OCI-LY7 (cell line): ENCODE measurements at regions not wholly inside any gene's neighbourhood (a gene's known extent, or its start where the extent isn't known, plus 50 kb on each side); places are given as distances from the start of the nearest gene placed in this dataset.

Experiments
- BruUV-seq: library from RNA; stranded (reverse); fragments of 400-500 nt; replicated peaks from 2 replicates; lab custom pipeline; 2021; lab: Mats Ljungman, UMichigan
- CTCF ChIA-PET: fragments of 300-600 bp; sonication (Branson Sonifier 250); formaldehyde crosslinking; loops from one replicate; lab custom pipeline; 2022; ENCODE audit warnings: antibody characterized with exemption; ENCODE audit not compliant: unreplicated experiment; lab: Charles Lee
- POLR2A ChIA-PET: fragments of 300-600 bp; sonication (Branson Sonifier 250); formaldehyde crosslinking; loops from one replicate; lab custom pipeline; 2022; ENCODE audit warnings: antibody characterized with exemption; lab: Charles Lee
- DNase-seq: peaks from one replicate; pipeline ENCODE4 v3.0.0-alpha.2; 2015; ENCODE audit warnings: low spot score
- H2AFZ ChIP-seq: fragments of 200-600 bp; sonication (generic), shearing (Covaris generic); 2 replicates; pipeline ENCODE4 v1.6.1; 2014; ENCODE audit warnings: mild to moderate bottlenecking, antibody characterized with exemption, low read length, moderate library complexity
- H3K27ac ChIP-seq: fragments of 200-600 bp; sonication (generic); 2 replicates; pipeline ENCODE4 v1.5.1; 2014; ENCODE audit warnings: mixed run types, low read depth, mild to moderate bottlenecking, moderate library complexity, low read length, inconsistent platforms; ENCODE audit not compliant: poor library complexity, severe bottlenecking
- H3K36me3 ChIP-seq: fragments of 200-600 bp; sonication (generic); 2 replicates; pipeline ENCODE4 v1.6.1; 2014; ENCODE audit warnings: mild to moderate bottlenecking, antibody characterized with exemption, low read length, moderate library complexity, mixed read lengths; ENCODE audit not compliant: insufficient read depth
- H3K4me1 ChIP-seq: fragments of 200-600 bp; sonication (generic); 2 replicates; pipeline ENCODE4 v1.5.1; 2014; ENCODE audit warnings: mild to moderate bottlenecking, low read length; ENCODE audit not compliant: insufficient read depth, poor library complexity, severe bottlenecking
- H3K4me2 ChIP-seq: fragments of 200-600 bp; sonication (generic); 2 replicates; pipeline ENCODE4 v1.6.1; 2014; ENCODE audit warnings: mild to moderate bottlenecking, low read length
- H3K4me3 ChIP-seq: fragments of 200-600 bp; sonication (generic); 2 replicates; pipeline ENCODE4 v1.5.1; 2014; ENCODE audit warnings: mild to moderate bottlenecking, low read depth, low read length; ENCODE audit not compliant: poor library complexity, severe bottlenecking
- H3K79me2 ChIP-seq: fragments of 200-600 bp; sonication (generic); 2 replicates; pipeline ENCODE4 v1.6.1; 2016; ENCODE audit warnings: low read depth, mild to moderate bottlenecking, low read length, moderate library complexity, mixed read lengths; ENCODE audit not compliant: insufficient read depth
- H3K9me2 ChIP-seq: fragments of 200-600 bp; sonication (generic); 2 replicates; pipeline ENCODE4 v1.6.1; 2016; ENCODE audit warnings: mild to moderate bottlenecking, low read length, mixed read lengths; ENCODE audit not compliant: insufficient read depth
- H3K9me3 ChIP-seq: fragments of 200-600 bp; sonication (generic); 2 replicates; pipeline ENCODE4 v1.6.1; 2014; ENCODE audit warnings: mild to moderate bottlenecking, mixed run types, low read length, mixed read lengths
- H4K20me1 ChIP-seq: fragments of 200-600 bp; sonication (generic); 2 replicates; pipeline ENCODE4 v1.6.1; 2014; ENCODE audit warnings: mild to moderate bottlenecking, antibody characterized with exemption, low read length, moderate library complexity, mixed read lengths; ENCODE audit not compliant: insufficient read depth
- EZH2phosphoT487 ChIP-seq: fragments of 200-600 bp; sonication (generic); IDR thresholded peaks from 2 replicates; pipeline ENCODE4 v1.6.1; 2018; ENCODE audit warnings: low read depth, borderline replicate concordance, mild to moderate bottlenecking, mixed run types, antibody characterized with exemption, low read length, moderate library complexity, mixed read lengths
- intact Hi-C: fragments of 100-400 bp; cut with micrococcal nuclease; formaldehyde crosslinking; loops from one replicate; pipeline ENCODE4 v1.10.0; 2022; ENCODE audit not compliant: unreplicated experiment
- TF ChIP-seq, protein P1 (sequence below): fragments of 200-600 bp; sonication (generic); conservative IDR thresholded peaks from 2 replicates; pipeline ENCODE4 v1.5.1; 2014; ENCODE audit warnings: mild to moderate bottlenecking, antibody characterized with exemption, low read length, moderate library complexity, mixed read lengths

DNA sequence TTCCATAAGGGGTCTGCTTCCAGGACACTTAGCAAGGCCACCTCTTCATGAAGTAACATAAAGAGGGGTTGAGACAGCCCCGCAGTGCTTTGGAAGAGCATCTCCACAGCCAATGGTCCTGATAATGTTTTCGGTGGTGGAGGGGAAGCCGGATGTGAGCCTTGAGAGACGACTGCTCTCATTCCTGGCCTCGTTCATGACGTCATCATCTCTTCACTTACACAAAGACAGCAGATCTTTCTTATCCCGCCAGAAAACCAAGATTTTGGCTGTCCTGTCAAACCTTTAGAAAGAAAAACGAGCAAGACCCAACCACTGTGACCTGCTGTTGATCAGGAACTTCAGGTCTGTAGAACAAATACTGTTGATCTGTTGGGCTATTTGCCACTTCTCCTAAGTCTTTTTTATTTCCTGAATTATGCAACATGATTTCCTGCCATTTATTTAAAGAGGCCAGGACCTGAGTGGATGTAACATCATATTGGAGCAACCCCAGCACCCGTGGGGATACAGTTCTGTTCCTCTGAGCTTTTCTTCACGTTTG lies 89.0 kb upstream of the IRX2 start:
- no peak for DNase-seq
- Histone ChIP-seq H3K4me2 (no peak overlapping the region), H3K79me2 (no peaks in the 10 kb centered on the region), H2AFZ (no peak overlapping the region), H3K9me3 (no peaks in the 10 kb centered on the region), H3K36me3 (no peaks in the 10 kb centered on the region), H3K4me1 (no peaks in the 10 kb centered on the region), H3K9me2 (no peaks in the 10 kb centered on the region), H4K20me1 (no peaks in the 10 kb centered on the region), H3K4me3 (no peak overlapping the region), H3K27ac (no peak overlapping the region)
- intact Hi-C loops = no loop called here
- no peak for TF ChIP-seq EZH2phosphoT487
- TF ChIP-seq, protein P1, sequence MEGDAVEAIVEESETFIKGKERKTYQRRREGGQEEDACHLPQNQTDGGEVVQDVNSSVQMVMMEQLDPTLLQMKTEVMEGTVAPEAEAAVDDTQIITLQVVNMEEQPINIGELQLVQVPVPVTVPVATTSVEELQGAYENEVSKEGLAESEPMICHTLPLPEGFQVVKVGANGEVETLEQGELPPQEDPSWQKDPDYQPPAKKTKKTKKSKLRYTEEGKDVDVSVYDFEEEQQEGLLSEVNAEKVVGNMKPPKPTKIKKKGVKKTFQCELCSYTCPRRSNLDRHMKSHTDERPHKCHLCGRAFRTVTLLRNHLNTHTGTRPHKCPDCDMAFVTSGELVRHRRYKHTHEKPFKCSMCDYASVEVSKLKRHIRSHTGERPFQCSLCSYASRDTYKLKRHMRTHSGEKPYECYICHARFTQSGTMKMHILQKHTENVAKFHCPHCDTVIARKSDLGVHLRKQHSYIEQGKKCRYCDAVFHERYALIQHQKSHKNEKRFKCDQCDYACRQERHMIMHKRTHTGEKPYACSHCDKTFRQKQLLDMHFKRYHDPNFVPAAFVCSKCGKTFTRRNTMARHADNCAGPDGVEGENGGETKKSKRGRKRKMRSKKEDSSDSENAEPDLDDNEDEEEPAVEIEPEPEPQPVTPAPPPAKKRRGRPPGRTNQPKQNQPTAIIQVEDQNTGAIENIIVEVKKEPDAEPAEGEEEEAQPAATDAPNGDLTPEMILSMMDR = no peak
- POLR2A ChIA-PET = no interaction called here
- CTCF ChIA-PET = no interaction called here
- BruUV-seq = no TSS peak

DNA sequence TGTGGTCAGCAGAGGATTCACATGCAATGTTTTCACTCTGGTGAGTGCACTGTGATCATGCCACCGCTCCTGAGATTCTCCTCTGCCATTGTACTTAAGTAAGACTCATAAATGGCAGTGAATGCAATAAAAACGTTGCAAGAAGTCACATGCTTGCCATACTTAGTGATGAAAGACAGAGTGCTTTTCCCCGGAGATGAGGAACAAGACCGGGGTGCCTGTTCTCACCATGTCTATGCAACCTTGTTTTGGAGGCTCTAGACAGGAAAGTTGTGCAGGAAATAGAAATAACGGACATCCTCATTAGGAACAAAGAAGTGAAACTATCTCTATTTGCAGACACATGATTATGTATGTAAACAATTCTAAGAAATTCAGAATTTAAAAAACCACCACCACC lies 84.7 kb upstream of the IRX2 start:
- H3K27ac ChIP-seq = no peak overlapping the region
- no peaks in the 10 kb centered on the region for H3K9me2 ChIP-seq
- ChIA-PET POLR2A (interaction anchor here (0.7 kb wide), 1 partner anchor 1005 kb away, joined by 3 read pairs; no protein-coding TSS in a partner anchor), CTCF (no interaction called here)
- TF ChIP-seq, protein P1 = no peak
- TF ChIP-seq EZH2phosphoT487 = no peak
- no peak overlapping the region for H3K4me2 ChIP-seq
- intact Hi-C loops = no loop called here
- H3K9me3 ChIP-seq = no peaks in the 10 kb centered on the region
- H2AFZ ChIP-seq = no peak overlapping the region; the same call in 1 of the 2 replicates
- no peak overlapping the region for H3K4me3 ChIP-seq
- DNase-seq = no peak
- H4K20me1 ChIP-seq = no peaks in the 10 kb centered on the region
- no peaks in the 10 kb centered on the region for H3K4me1 ChIP-seq
- BruUV-seq = no TSS peak
- H3K36me3 ChIP-seq = no peaks in the 10 kb centered on the region
- no peaks in the 10 kb centered on the region for H3K79me2 ChIP-seq

DNA sequence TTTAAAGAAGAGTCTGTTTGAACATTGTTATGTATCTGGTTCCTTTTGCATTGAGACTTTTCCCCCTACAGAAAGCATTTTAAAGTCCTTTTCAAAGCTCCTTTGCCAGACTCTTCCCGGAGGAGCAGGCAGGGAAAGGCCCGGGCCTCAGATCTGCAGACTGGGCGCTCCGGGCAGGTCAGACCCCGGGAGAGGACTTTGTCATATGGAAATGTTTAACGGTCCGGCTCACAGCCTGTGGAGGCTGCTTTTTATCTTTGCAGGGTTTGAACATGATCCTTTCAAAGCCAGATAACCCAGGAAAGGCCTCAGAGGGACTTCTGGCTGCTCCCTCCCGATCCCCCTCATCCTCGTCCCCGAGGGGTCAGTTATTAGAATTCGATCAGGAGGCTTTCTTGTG lies 82.1 kb upstream of the IRX2 start:
- BruUV-seq = no TSS peak
- CTCF ChIA-PET = no interaction called here

More for the DNA sequence above, 82.1 kb upstream of the IRX2 start:
- Histone ChIP-seq H3K27ac (no peak overlapping the region), H3K9me2 (no peaks in the 10 kb centered on the region), H3K4me3 (no peak overlapping the region), H3K79me2 (no peaks in the 10 kb centered on the region), H3K4me1 (no peaks in the 10 kb centered on the region), H3K4me2 (no peak overlapping the region), H3K9me3 (no peaks in the 10 kb centered on the region), H3K36me3 (no peaks in the 10 kb centered on the region), H4K20me1 (no peaks in the 10 kb centered on the region), H2AFZ (no peak overlapping the region)
- TF ChIP-seq, protein P1 = no peak
- intact Hi-C loops = no loop called here
- no peak for DNase-seq
- POLR2A ChIA-PET = no interaction called here
